HUES48 (cell line): ENCODE measurements at regions not wholly inside any gene's neighbourhood (a gene's known extent, or its start where the extent isn't known, plus 50 kb on each side); places are given as distances from the start of the nearest gene placed in this dataset.
"Not testable (repeated sequence)": the region's sequence is repeated elsewhere in the genome, so short reads cannot be mapped to it uniquely, and the experiment has no call there.

Experiments
- H3K27ac ChIP-seq: one replicate; pipeline ENCODE4 v1.7.0; 2013; ENCODE audit warnings: low read depth, low read length, inconsistent platforms
- H3K27me3 ChIP-seq: 2 replicates; pipeline ENCODE4 v1.6.1; 2013; ENCODE audit warnings: mild to moderate bottlenecking, low read length; ENCODE audit not compliant: control insufficient read depth, insufficient read depth
- H3K36me3 ChIP-seq: 2 replicates; pipeline ENCODE4 v1.6.1; 2013; ENCODE audit warnings: low read length; ENCODE audit not compliant: control insufficient read depth, insufficient read depth
- H3K4me1 ChIP-seq: 2 replicates; pipeline ENCODE4 v1.6.1; 2013; ENCODE audit warnings: mild to moderate bottlenecking, low read length; ENCODE audit not compliant: control insufficient read depth, insufficient read depth
- H3K4me3 ChIP-seq: 2 replicates; pipeline ENCODE4 v1.5.1; 2013; ENCODE audit warnings: mild to moderate bottlenecking, low read depth, low read length
- H3K9ac ChIP-seq: 2 replicates; pipeline ENCODE4 v1.6.1; 2013; ENCODE audit warnings: mild to moderate bottlenecking, low read depth, low read length, moderate library complexity
- H3K9me3 ChIP-seq: 2 replicates; pipeline ENCODE4 v1.6.1; 2013; ENCODE audit warnings: low read length; ENCODE audit not compliant: control insufficient read depth, insufficient read depth

GRCh38 chr3:8156138-8156537 is 345.5 kb upstream of the LMCD1 start:
- H3K36me3 ChIP-seq, result no peaks in the 10 kb centered on the region
- no peaks in the 10 kb centered on the region for H3K4me1 ChIP-seq
- H3K27ac ChIP-seq, result no peak overlapping the region
- no peaks in the 10 kb centered on the region for H3K9me3 ChIP-seq
- no peak overlapping the region for H3K9ac ChIP-seq
- H3K27me3 ChIP-seq, result no peaks in the 10 kb centered on the region
- H3K4me3 ChIP-seq, result no peak overlapping the region

- Histone ChIP-seq H3K4me1 (no peaks in the 10 kb centered on the region), H3K4me3 (no peak overlapping the region), H3K9me3 (no peaks in the 10 kb centered on the region), H3K27ac (no peak overlapping the region), H3K27me3 (no peaks in the 10 kb centered on the region), H3K9ac (no peak overlapping the region), H3K36me3 (no peaks in the 10 kb centered on the region)
Observed at GRCh38 chr3:8156831-8157230, 344.8 kb upstream of the LMCD1 start.

- Histone ChIP-seq H3K4me3 (no peak overlapping the region), H3K9me3 (no peaks in the 10 kb centered on the region), H3K36me3 (no peaks in the 10 kb centered on the region), H3K27me3 (no peaks in the 10 kb centered on the region), H3K4me1 (no peaks in the 10 kb centered on the region), H3K27ac (no peak overlapping the region), H3K9ac (no peak overlapping the region)
Observed at GRCh38 chr3:8157640-8158039, 344.0 kb upstream of the LMCD1 start.

GRCh38 chr3:8164145-8164544 is 337.5 kb upstream of the LMCD1 start:
- no peaks in the 10 kb centered on the region for H3K36me3 ChIP-seq
- no peak overlapping the region for H3K9ac ChIP-seq
- H3K27me3 ChIP-seq, result no peaks in the 10 kb centered on the region
- H3K4me3 ChIP-seq, result no peak overlapping the region
- H3K9me3 ChIP-seq, result no peaks in the 10 kb centered on the region
- no peak overlapping the region for H3K27ac ChIP-seq
- no peaks in the 10 kb centered on the region for H3K4me1 ChIP-seq

- Histone ChIP-seq H3K27me3 (no peaks in the 10 kb centered on the region), H3K9me3 (no peaks in the 10 kb centered on the region), H3K36me3 (no peaks in the 10 kb centered on the region), H3K4me3 (no peak overlapping the region), H3K4me1 (no peaks in the 10 kb centered on the region), H3K9ac (no peak overlapping the region), H3K27ac (no peak overlapping the region)
Observed at GRCh38 chr3:8166014-8166413, 335.6 kb upstream of the LMCD1 start.

- Histone ChIP-seq H3K36me3 (no peaks in the 10 kb centered on the region), H3K4me1 (no peaks in the 10 kb centered on the region), H3K4me3 (no peak overlapping the region), H3K9ac (no peak overlapping the region), H3K27me3 (no peaks in the 10 kb centered on the region), H3K9me3 (no peaks in the 10 kb centered on the region), H3K27ac (no peak overlapping the region)
Observed at GRCh38 chr3:8170971-8171508, 330.6 kb upstream of the LMCD1 start.

- Histone ChIP-seq H3K27ac (no peak overlapping the region), H3K4me1 (no peaks in the 10 kb centered on the region), H3K36me3 (no peaks in the 10 kb centered on the region), H3K27me3 (no peaks in the 10 kb centered on the region), H3K9me3 (no peaks in the 10 kb centered on the region), H3K4me3 (no peak overlapping the region), H3K9ac (no peak overlapping the region)
Observed at GRCh38 chr3:8173892-8174291, 327.7 kb upstream of the LMCD1 start.

GRCh38 chr3:8176759-8177483 is 324.7 kb upstream of the LMCD1 start:
- H3K4me1 ChIP-seq, H3K9me3 ChIP-seq, H3K9ac ChIP-seq, H3K36me3 ChIP-seq, H3K27ac ChIP-seq, H3K4me3 ChIP-seq, H3K27me3 ChIP-seq: not testable (repeated sequence)

GRCh38 chr3:8178516-8178915 is 323.1 kb upstream of the LMCD1 start:
- H3K4me3 ChIP-seq, H3K27me3 ChIP-seq, H3K27ac ChIP-seq, H3K36me3 ChIP-seq, H3K9me3 ChIP-seq, H3K9ac ChIP-seq, H3K4me1 ChIP-seq: not testable (repeated sequence)

- no peaks in the 10 kb centered on the region for H3K36me3 ChIP-seq
- H3K9ac ChIP-seq, result no peak overlapping the region
- no peaks in the 10 kb centered on the region for H3K27me3 ChIP-seq
- H3K4me1 ChIP-seq, result no peaks in the 10 kb centered on the region
- no peak overlapping the region for H3K4me3 ChIP-seq
- no peaks in the 10 kb centered on the region for H3K9me3 ChIP-seq
- H3K27ac ChIP-seq, result no peak overlapping the region
Observed at GRCh38 chr3:8182904-8183303, 318.7 kb upstream of the LMCD1 start.

GRCh38 chr3:8183627-8184026 is 318.0 kb upstream of the LMCD1 start:
- no peak overlapping the region for H3K4me3 ChIP-seq
- H3K36me3 ChIP-seq, result no peaks in the 10 kb centered on the region
- H3K9me3 ChIP-seq, result no peaks in the 10 kb centered on the region
- no peaks in the 10 kb centered on the region for H3K4me1 ChIP-seq
- no peak overlapping the region for H3K9ac ChIP-seq
- no peaks in the 10 kb centered on the region for H3K27me3 ChIP-seq
- no peak overlapping the region for H3K27ac ChIP-seq
